ENCODE measurements at regions not wholly inside any gene's neighbourhood (a gene's known extent, or its start where the extent isn't known, plus 50 kb on each side); places are given as distances from the start of the nearest gene placed in this dataset.

GRCh38 chr11:95297680-95298452 is 66.9 kb upstream of the SESN3 start:
- no peak overlapping the region for H3K4me3 ChIP-seq
- 92 to 100% methylated on average over 1 of the region's 1 CpG for WGBS, 2 donors
- peaks cover 0 to 11% (median 0%) of the 10 kb centered on the region in 9 donors for H3K4me1 ChIP-seq
- ATAC-seq (no peak), DNase-seq (no peak)
- H3K36me3 ChIP-seq = no peaks in the 10 kb centered on the region
- TF ChIP-seq CTCF (IDR thresholded peaks at IDR 0.05) = no peak
- no peak overlapping the region for H3K27ac ChIP-seq
- H3K9me3 ChIP-seq = no peaks in the 10 kb centered on the region
- H3K27me3 ChIP-seq = no peaks in the 10 kb centered on the region
- intact Hi-C loops (cut with DNase I) = no loop called here

DNA sequence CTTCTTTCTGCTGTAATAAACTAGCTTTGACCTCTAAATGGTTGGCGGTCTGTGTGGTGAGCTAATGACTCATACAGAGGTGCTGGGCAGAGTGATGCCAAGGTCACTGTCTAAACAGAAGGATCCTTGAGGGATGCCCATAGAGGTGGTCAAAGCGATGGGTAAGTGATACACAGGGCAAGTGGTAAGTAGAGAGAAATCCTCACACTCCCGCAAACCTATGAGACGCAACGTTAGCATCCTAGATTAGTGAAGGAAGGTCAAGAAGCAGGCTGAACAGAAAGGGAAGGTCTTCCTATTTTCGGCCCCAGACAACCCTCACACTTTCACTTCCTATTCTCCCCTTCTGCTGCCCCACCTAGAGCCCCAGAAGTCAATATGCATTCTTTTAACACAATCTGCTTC is 65.6 kb upstream of the SESN3 start:
- Histone ChIP-seq H3K4me3 (no peak overlapping the region), H3K27me3 (no peaks in the 10 kb centered on the region), H3K9me3 (no peaks in the 10 kb centered on the region), H3K4me1 (peaks cover 0 to 11% (median 0%) of the 10 kb centered on the region in 9 donors), H3K36me3 (no peaks in the 10 kb centered on the region), H3K27ac (no peak overlapping the region)
- TF ChIP-seq CTCF (IDR thresholded peaks at IDR 0.05) = no peak
- 80 to 86% methylated on average over 6 of the region's 6 CpGs for WGBS, 2 donors
- ATAC-seq (peak in 2 of 8 donors; percentile 20 to 58), DNase-seq (no peak)
- intact Hi-C loops (cut with DNase I) = no loop called here

DNA sequence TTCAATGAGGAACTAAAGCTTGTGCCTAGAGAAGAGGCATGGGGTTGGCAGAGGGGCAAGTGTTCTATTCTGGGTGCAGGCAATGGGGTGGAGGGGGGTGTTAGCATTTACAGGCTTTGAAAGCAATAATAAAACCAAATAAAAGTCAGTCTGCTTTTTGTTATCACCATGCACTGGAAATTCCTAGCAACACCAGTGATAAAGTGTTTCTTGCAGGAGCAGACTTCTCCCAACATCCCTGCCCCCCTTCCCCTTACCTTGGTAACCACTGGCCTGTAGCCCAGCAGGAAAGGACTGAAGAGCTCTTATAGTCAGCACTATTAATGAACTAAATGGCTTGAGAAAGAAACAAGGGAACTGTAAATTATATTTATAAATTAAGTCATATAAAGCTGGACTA is 65.2 kb upstream of the SESN3 start:
- ATAC-seq = no peak
- TF ChIP-seq CTCF (IDR thresholded peaks at IDR 0.05) = no peak
- Histone ChIP-seq H3K27me3 (no peaks in the 10 kb centered on the region), H3K27ac (no peak overlapping the region), H3K36me3 (no peaks in the 10 kb centered on the region), H3K4me3 (no peak overlapping the region), H3K9me3 (no peaks in the 10 kb centered on the region), H3K4me1 (peaks cover 0 to 11% (median 0%) of the 10 kb centered on the region in 9 donors)
- DNase-seq = no peak
- intact Hi-C loops (cut with DNase I) = no loop called here

- Histone ChIP-seq H3K27ac (no peak overlapping the region), H3K4me3 (no peak overlapping the region), H3K9me3 (no peaks in the 10 kb centered on the region), H3K36me3 (no peaks in the 10 kb centered on the region), H3K4me1 (peaks cover 0 to 11% (median 0%) of the 10 kb centered on the region in 9 donors), H3K27me3 (no peaks in the 10 kb centered on the region)
- 93 to 97% methylated on average over 8 of the region's 8 CpGs for WGBS, 2 donors
- no peak for ATAC-seq
- intact Hi-C loops (cut with DNase I) = no loop called here
- no peak for DNase-seq
- TF ChIP-seq CTCF (IDR thresholded peaks at IDR 0.05) = no peak
Measured at GRCh38 chr11:95295382-95296149, 64.6 kb upstream of the SESN3 start.
